Right cardiac atrium (tissue), 5 donors: ENCODE measurements at regions not wholly inside any gene's neighbourhood (a gene's known extent, or its start where the extent isn't known, plus 50 kb on each side); places are given as distances from the start of the nearest gene placed in this dataset.
"Not testable (repeated sequence)": the region's sequence is repeated elsewhere in the genome, so short reads cannot be mapped to it uniquely, and the experiment has no call there.

Experiments used
- ATAC-seq, 2 donors: fragments of 200-7000 bp; cut with Tn5 transposase; one replicate each; pipeline versions ENCODE4 v1.8.0 to v1.9.1; 2020; ENCODE audit warnings: moderate library complexity in 2 of 2, mild to moderate bottlenecking in 1 of 2
- DNase-seq, 3 donors: peaks; one replicate each; pipeline ENCODE4 v3.0.0-alpha.2; 2020
- H3K27ac ChIP-seq: one replicate; pipeline ENCODE4 v1.5.1; 2013; ENCODE audit warnings: mild to moderate bottlenecking, low read length, control low read depth, moderate library complexity
- H3K27me3 ChIP-seq: one replicate; pipeline ENCODE4 v1.6.1; 2013; ENCODE audit not compliant: control insufficient read depth, insufficient read depth
- H3K4me1 ChIP-seq: one replicate; pipeline ENCODE4 v1.6.1; 2013; ENCODE audit warnings: low read length; ENCODE audit not compliant: control insufficient read depth, insufficient read depth
- H3K4me3 ChIP-seq: one replicate; pipeline ENCODE4 v1.5.1; 2013; ENCODE audit warnings: low read length, control low read depth
- H3K9me3 ChIP-seq: one replicate; pipeline ENCODE4 v1.6.1; 2013; ENCODE audit warnings: low read length; ENCODE audit not compliant: control insufficient read depth
- WGBS: extraction: QIAGEN DNeasy Blood & Tissue Kit; methylation state at CpG from one replicate; pipeline ENCODE4 v1.1.7; 2013; 5-methylcytosine and 5-hydroxymethylcytosine counted together
- intact Hi-C, 4 donors: fragments of 100-400 bp; cut with DNase I; formaldehyde crosslinking; loops; one replicate each; pipeline versions ENCODE4 v1.11.0 to v1.14.0; 2022 to 2023
- donor health status: healthy with polysubstance abuse.
- donor health status: DM: no; HTN: yes; CAD: no.
- donor health status: DM: no; HTN: no; CAD: no.
- donor health status: DM: no; HTN: yes; CAD: no; lungs with severe emphysema.
- donor health status: DM: yes; HTN: yes; CAD: no.

DNA sequence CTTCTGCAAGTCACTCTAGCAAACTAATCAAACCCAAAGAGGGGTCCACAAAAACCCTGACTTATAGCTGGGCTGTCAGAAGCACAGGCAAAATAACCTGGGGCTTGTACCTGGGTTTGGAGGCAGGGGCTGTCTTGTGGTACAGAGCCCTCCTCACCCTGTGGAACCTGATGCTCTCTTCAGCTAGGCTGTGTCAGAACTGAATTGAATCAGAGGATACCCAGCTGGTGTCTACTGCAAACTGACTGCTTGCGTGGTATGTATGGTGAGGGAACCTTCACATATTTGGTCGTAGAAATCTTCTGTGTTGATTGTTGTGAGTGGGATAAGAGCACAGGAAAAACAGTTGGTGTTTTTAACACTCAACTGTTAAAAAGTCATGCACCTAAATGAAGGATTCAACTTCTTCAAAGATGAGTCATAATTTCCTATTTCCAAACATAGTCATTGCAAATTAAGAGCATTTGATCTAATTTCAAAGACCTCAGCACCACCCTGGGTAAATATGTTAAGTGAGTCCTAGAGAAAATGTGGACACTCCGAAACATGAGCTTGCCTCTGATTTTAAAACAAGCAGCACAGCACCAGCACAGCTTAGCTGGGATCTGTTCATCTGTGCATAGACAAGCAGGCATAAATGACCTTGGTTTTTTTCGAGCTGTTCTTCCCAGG lies 840.2 kb downstream of the UQCRFS1 start:
- no peak for DNase-seq
- Histone ChIP-seq H3K4me1 (no peaks in the 10 kb centered on the region), H3K4me3 (no peak overlapping the region), H3K27me3 (no peaks in the 10 kb centered on the region), H3K9me3 (no peaks in the 10 kb centered on the region), H3K27ac (no peak overlapping the region)
- intact Hi-C loops = no loop called here
- ATAC-seq = no peak
- WGBS = 67% methylated on average over 4 of the region's 4 CpGs

DNA sequence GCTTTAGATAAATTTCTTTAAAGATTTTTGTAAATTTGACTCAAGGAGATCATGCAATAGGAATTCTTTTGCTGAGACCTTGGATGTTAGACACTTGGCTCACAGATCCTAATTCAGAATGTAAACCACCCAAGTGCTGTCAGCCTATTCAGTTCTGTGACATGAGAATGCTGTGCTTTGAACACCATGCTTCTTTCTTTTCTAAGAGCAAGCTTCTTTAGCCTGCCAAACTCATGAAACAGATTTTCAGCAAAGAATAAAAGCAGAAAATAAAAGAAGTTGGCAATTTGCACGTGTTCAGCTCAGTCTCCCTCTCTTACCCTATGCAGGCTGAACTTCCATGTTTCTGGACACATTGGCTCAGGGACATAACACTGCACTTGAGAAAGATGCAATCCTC lies 845.8 kb downstream of the UQCRFS1 start:
- DNase-seq (no peak), ATAC-seq (no peak)
- Histone ChIP-seq H3K27me3 (no peaks in the 10 kb centered on the region), H3K4me1 (no peaks in the 10 kb centered on the region), H3K27ac (no peak overlapping the region), H3K4me3 (no peak overlapping the region), H3K9me3 (no peaks in the 10 kb centered on the region)
- intact Hi-C loops = no loop called here
- 53% methylated on average over 1 of the region's 1 CpG for WGBS

DNA sequence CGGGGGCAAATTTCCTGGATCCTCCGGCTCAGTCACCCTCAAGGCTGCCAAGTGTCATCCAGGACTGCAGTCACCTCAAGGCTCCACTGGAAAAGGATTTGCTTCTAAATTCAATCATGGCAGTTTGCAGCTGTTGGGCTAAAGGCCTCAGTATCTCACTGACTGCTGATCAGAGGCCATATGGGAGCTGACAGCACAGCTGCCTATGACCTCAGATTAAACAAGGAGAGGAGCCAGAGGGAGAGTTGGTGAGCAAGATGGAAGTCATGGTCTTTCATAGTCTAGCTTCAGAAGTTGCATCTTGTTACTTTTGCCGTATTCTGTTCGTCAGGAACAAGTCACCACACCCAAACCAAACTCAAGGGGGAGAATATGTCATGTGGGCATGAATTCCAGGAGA lies 849.7 kb downstream of the UQCRFS1 start:
- Histone ChIP-seq H3K27ac (no peak overlapping the region), H3K4me3 (no peak overlapping the region), H3K9me3 (no peaks in the 10 kb centered on the region), H3K27me3 (no peaks in the 10 kb centered on the region), H3K4me1 (no peaks in the 10 kb centered on the region)
- intact Hi-C loops = no loop called here
- DNase-seq (no peak), ATAC-seq (no peak)
- 65% methylated on average over 4 of the region's 4 CpGs for WGBS

DNA sequence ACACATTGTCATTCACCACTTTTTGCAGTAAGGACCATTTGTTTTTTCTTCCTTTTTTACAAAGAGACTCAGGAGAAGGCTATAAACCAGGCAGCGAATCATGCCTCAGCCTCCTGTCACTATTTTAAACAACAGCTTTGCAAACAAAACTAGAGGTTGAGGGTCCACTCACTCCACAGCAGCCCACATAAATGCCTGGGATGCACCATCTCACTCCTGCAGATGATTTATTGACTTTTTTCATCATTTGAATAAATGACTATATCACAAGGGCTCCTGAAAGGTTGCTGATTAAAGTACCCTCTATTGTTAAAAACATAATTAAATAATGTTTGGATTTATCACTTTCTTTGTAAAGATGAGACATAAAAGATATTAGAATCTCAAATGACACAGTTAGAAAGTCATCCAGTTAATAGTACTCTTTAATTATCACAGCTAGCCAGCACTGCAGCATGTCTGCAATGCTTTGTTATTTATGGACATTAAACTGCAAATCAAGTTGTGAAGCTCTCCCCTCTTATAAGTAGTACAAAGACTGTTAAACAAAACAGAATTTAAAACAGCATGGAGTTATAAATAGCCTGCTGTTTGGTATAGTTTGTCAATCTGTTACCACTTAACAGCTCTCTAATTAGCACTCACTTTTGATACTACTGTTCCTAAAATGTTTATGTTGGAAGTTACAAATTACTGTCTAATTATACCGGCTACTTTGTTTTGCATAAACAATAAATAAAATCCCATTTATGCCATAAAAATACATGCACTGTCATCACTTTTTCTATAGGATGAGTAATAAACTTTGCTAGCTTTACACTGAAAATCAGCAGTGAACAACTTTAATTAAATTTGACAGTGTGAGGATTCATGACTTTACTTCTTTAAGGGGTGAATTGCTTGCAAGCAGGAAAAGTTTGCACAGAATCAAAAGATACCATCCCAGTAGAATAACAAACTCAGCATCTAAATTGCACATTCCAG lies 853.2 kb downstream of the UQCRFS1 start:
- H3K27me3 ChIP-seq = no peaks in the 10 kb centered on the region
- H3K4me3 ChIP-seq = no peak overlapping the region
- WGBS = 77% methylated on average over 2 of the region's 2 CpGs
- H3K27ac ChIP-seq = no peak overlapping the region
- no peaks in the 10 kb centered on the region for H3K9me3 ChIP-seq
- ATAC-seq = no peak
- intact Hi-C loops = no loop called here
- no peak for DNase-seq
- H3K4me1 ChIP-seq = no peaks in the 10 kb centered on the region

DNA sequence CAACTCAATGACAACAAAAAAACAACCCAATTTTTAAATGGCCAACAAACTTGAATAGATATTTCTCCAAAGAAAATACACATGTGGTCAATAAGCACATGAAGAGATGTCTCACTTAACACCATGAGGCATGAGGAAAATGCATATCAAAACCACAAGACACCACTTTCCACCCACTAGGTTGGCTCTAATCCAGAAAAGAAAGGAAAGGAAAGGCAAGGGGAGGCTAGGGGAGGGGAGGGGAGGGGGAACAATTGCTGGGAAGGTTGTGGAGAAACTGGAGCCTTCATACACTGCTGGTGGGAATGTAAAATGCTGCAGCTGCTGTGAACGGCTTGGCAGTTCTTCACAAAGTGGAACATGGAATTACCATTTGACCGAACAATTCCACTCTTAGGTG lies 854.3 kb downstream of the UQCRFS1 start:
- Histone ChIP-seq H3K4me3 (no peak overlapping the region), H3K4me1 (no peaks in the 10 kb centered on the region), H3K9me3 (no peaks in the 10 kb centered on the region), H3K27ac (no peak overlapping the region), H3K27me3 (no peaks in the 10 kb centered on the region)
- ATAC-seq (no peak), DNase-seq (no peak)
- intact Hi-C loops = no loop called here
- 49% methylated on average over 2 of the region's 2 CpGs for WGBS

DNA sequence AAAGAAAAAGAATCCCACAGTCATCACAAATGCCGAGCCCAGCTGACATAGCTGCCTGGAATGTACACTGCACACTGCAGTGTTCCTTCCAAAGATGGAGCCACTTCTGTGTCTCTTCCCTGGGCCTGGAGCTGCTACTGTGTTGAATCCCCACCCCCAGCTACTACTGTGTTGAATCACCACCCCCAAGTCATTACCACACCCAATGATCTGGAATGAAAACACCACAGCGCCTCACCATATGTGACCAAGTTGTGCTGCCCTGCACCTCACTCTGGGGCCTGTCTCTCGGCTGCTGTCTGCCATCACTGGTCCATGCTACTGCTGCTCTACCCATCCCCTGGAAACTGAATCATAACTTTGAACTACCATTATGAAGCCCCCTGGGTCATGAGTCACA lies 861.2 kb downstream of the UQCRFS1 start:
- ATAC-seq (no peak), DNase-seq (no peak)
- no peak overlapping the region for H3K4me3 ChIP-seq
- no peaks in the 10 kb centered on the region for H3K9me3 ChIP-seq
- no peaks in the 10 kb centered on the region for H3K4me1 ChIP-seq
- no peak overlapping the region for H3K27ac ChIP-seq
- 93% methylated on average over 3 of the region's 3 CpGs for WGBS
- H3K27me3 ChIP-seq = no peaks in the 10 kb centered on the region
- intact Hi-C loops = no loop called here

DNA sequence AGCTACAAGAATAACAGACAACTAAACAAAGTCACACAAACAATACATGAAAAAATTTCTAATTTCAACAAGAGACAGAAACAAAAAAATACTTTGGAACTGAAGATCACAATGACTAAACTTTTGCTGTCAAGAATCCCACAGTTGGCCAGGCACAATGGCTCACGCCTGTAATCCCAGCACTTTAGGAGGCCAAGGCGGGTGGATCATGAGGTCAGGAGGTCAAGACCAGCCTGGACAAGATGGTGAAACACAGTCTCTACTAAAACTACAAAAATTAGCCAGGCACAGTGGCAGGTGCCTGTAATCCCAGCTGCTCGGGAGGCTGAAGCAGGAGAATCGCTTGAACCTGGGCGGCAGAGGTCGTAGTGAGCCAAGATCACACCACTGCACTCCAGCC lies 861.6 kb downstream of the UQCRFS1 start:
- intact Hi-C loops, ATAC-seq: not testable (repeated sequence)

DNA sequence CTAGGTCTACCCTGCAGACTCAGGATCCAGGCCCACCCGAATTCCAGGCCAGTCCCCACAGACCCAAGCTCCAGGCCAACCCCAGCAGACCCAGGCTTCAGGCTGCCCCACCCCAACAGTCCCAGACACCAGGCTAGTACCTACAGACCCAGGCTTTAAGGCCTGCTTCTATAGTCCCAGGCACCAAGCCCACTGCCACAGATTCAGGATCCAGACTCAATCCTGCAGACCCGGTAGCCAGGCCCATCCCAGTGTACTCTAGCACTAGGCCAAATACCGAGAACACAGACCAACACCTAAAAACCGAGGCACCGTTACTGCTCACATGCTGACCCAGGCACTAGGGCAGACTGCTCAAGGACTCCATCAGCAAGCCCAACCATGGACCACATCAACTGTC lies 862.3 kb downstream of the UQCRFS1 start:
- no peak for ATAC-seq
- H3K4me3 ChIP-seq = no peak overlapping the region
- intact Hi-C loops = no loop called here
- DNase-seq = no peak
- WGBS = 82% methylated on average over 5 of the region's 5 CpGs
- H3K27me3 ChIP-seq = no peaks in the 10 kb centered on the region
- no peaks in the 10 kb centered on the region for H3K4me1 ChIP-seq
- no peak overlapping the region for H3K27ac ChIP-seq
- H3K9me3 ChIP-seq = no peaks in the 10 kb centered on the region

More for the DNA sequence above, 861.6 kb downstream of the UQCRFS1 start:
- DNase-seq, H3K27me3 ChIP-seq, H3K4me1 ChIP-seq, H3K9me3 ChIP-seq, H3K27ac ChIP-seq, H3K4me3 ChIP-seq: not testable (repeated sequence)
- 89% methylated on average over 6 of the region's 6 CpGs for WGBS

DNA sequence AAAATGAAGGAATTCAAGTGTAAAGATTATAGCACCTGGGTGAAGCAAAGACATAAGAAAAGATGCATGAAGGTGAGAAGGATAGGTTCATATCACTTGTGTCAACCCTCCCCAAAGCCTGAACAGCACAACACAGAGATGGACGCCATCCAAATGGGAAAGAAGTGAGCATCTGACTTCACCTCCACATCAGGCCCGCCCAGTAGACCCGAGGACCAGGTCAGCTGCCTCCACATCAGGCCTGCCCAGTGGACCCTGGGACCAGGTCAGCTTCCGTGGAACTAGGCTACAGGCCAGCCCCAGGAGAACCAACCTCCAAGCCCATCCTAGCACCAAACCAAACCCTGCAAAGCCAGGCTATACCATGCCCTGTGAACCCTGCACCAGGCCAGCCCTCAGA lies 862.9 kb downstream of the UQCRFS1 start:
- intact Hi-C loops = no loop called here
- WGBS = 83% methylated on average over 4 of the region's 4 CpGs

DNA sequence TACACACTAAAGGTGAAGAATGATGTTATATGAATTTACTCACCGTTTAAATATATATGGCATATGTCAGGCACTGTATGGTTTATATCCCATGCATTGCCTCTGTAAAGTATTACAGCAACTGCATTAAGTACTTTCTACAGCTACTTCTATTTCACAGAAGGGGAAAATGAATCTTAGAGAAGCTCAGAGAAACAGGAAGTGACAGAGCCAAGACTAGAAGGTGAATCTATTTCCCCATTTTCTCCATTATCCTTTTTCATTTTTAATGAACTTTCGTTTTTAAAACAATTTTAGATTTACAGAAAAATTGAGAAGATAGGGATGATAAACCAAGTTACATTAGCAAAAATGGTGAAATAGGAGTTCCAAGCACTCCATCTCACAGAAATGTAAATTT lies 863.3 kb downstream of the UQCRFS1 start:
- no peaks in the 10 kb centered on the region for H3K9me3 ChIP-seq
- no peaks in the 10 kb centered on the region for H3K27me3 ChIP-seq
- no peak overlapping the region for H3K27ac ChIP-seq
- intact Hi-C loops = no loop called here
- DNase-seq (no peak), ATAC-seq (no peak)
- H3K4me3 ChIP-seq = no peak overlapping the region
- H3K4me1 ChIP-seq = no peaks in the 10 kb centered on the region
- 79% methylated on average over 2 of the region's 2 CpGs for WGBS

More for the DNA sequence above, 862.9 kb downstream of the UQCRFS1 start:
- H3K4me1 ChIP-seq = no peaks in the 10 kb centered on the region
- ATAC-seq (no peak), DNase-seq (no peak)
- no peaks in the 10 kb centered on the region for H3K9me3 ChIP-seq
- H3K27ac ChIP-seq = no peak overlapping the region
- H3K27me3 ChIP-seq = no peaks in the 10 kb centered on the region
- no peak overlapping the region for H3K4me3 ChIP-seq

DNA sequence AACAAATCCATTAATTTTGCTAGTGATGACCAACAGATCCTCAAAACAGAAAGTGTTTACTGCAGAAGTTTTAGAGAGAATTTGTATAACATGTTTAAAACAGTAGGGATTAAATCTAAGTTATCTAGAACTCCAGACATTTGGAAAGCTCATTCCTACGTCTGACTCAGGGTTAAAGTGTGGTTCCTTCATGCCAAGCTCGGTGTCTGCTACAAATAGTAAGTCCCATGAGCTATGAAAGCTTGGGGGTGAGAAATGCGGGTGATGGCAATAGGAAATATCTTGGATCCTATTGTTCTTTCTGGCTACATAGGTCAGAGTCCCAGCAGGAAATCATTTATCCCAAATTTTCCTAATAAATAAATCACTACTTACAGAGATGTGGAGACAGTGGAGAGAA lies 867.1 kb downstream of the UQCRFS1 start:
- Histone ChIP-seq H3K27me3 (no peaks in the 10 kb centered on the region), H3K9me3 (peaks cover 3% of the 10 kb centered on the region), H3K4me1 (no peaks in the 10 kb centered on the region), H3K27ac (no peak overlapping the region), H3K4me3 (no peak overlapping the region)
- DNase-seq = no peak
- no peak for ATAC-seq
- intact Hi-C loops = no loop called here
- WGBS = 57% methylated on average over 3 of the region's 3 CpGs
